Tibial nerve (tissue), 4 donors: ENCODE measurements at regions not wholly inside any gene's neighbourhood (a gene's known extent, or its start where the extent isn't known, plus 50 kb on each side); places are given as distances from the start of the nearest gene placed in this dataset.
"Not testable (repeated sequence)": the region's sequence is repeated elsewhere in the genome, so short reads cannot be mapped to it uniquely, and the experiment has no call there.

ENCODE experiments used
- DNase-seq, 2 donors: peaks; one replicate each; pipeline ENCODE4 v3.0.0-alpha.2; 2019; ENCODE audit warnings: low spot score in 2 of 2
- H3K27ac ChIP-seq, 4 donors: fragments of 200-600 bp; sonication (generic) in 3 of 4; one replicate each; pipeline ENCODE4 v1.5.1; 2017 to 2019; ENCODE audit warnings: mild to moderate bottlenecking in 1 of 4
- H3K27me3 ChIP-seq, 2 donors: fragments of 200-600 bp; sonication (generic) in 1 of 2; one replicate each; pipeline versions ENCODE4 v1.5.1 to v1.6.0; 2017 to 2019
- H3K36me3 ChIP-seq, 3 donors: fragments of 200-600 bp; sonication (generic); one replicate each; pipeline ENCODE4 v1.5.1; 2018 to 2019
- H3K4me1 ChIP-seq, 4 donors: fragments of 200-600 bp; sonication (generic) in 3 of 4; one replicate each; pipeline ENCODE4 v1.5.1; 2017 to 2019
- H3K4me3 ChIP-seq, 4 donors: fragments of 200-600 bp; sonication (generic) in 3 of 4; one replicate each; pipeline ENCODE4 v1.5.1; 2017 to 2019; ENCODE audit warnings: mild to moderate bottlenecking in 1 of 4, moderate library complexity in 1 of 4
- H3K9me3 ChIP-seq, 4 donors: fragments of 200-600 bp; sonication (generic) in 3 of 4; one replicate each; pipeline ENCODE4 v1.5.1; 2017 to 2019
- EP300 ChIP-seq, 2 donors: sonication (generic); formaldehyde crosslinking; IDR thresholded peaks; one replicate each; pipeline ENCODE4 v1.6.1; 2017; ENCODE audit warnings: antibody characterized with exemption in 2 of 2, mild to moderate bottlenecking in 1 of 2
- POLR2A ChIP-seq, 2 donors: fragments of 450-650 bp; IDR thresholded peaks; one replicate each; pipeline ENCODE4 v1.6.1; 2017; ENCODE audit warnings: antibody characterized with exemption in 2 of 2, mild to moderate bottlenecking in 2 of 2, moderate library complexity in 2 of 2
- WGBS, 2 donors: methylation state at CpG; one replicate each; pipeline ENCODE4 v1.1.5; 2018; 5-methylcytosine and 5-hydroxymethylcytosine counted together
- TF ChIP-seq, protein P1 (sequence below), 5 experiments: fragments of 200-600 bp in 3 of 5; fragments of 450-650 bp in 2 of 5; sonication (generic) in 3 of 5; IDR thresholded peaks; one replicate each; pipeline ENCODE4 v1.5.1; 2016 to 2019; ENCODE audit warnings: antibody characterized with exemption in 5 of 5, mild to moderate bottlenecking in 3 of 5, moderate library complexity in 2 of 5

DNA sequence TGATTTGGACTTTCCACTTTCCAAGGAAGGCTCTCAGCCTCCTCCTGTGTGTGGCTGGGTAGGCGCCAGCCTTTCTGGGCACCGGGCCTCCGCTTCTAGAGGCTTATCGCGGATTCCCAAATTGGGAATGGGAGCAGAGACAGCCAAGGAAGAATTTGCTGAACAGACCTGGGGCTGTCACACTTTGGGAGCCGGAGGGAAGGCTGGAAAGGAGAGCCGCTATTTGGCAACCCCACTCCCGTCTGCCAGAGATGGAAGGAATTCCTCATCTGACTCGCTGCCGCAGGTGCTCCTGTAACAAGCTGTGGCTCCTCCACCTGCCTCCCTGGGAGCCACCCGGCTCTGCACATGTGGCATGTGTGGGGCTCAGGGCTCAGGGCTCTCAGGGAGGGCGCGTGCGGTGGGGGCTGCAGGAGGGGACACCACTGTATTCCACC, 50.8 kb upstream of the ECHDC3 start:
- Histone ChIP-seq H3K9me3 (no peaks in the 10 kb centered on the region), H3K4me1 (peaks cover 0 to under 1% (median 0%) of the 10 kb centered on the region in 4 donors), H3K4me3 (no peak overlapping the region), H3K27ac (no peak overlapping the region), H3K27me3 (no peaks in the 10 kb centered on the region), H3K36me3 (no peaks in the 10 kb centered on the region)
- TF ChIP-seq, protein P1, sequence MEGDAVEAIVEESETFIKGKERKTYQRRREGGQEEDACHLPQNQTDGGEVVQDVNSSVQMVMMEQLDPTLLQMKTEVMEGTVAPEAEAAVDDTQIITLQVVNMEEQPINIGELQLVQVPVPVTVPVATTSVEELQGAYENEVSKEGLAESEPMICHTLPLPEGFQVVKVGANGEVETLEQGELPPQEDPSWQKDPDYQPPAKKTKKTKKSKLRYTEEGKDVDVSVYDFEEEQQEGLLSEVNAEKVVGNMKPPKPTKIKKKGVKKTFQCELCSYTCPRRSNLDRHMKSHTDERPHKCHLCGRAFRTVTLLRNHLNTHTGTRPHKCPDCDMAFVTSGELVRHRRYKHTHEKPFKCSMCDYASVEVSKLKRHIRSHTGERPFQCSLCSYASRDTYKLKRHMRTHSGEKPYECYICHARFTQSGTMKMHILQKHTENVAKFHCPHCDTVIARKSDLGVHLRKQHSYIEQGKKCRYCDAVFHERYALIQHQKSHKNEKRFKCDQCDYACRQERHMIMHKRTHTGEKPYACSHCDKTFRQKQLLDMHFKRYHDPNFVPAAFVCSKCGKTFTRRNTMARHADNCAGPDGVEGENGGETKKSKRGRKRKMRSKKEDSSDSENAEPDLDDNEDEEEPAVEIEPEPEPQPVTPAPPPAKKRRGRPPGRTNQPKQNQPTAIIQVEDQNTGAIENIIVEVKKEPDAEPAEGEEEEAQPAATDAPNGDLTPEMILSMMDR (IDR thresholded peaks at IDR 0.05), result no peak
- TF ChIP-seq EP300 (IDR thresholded peaks at IDR 0.05) (no peak), POLR2A (IDR thresholded peaks at IDR 0.05) (no peak)
- DNase-seq, result no peak
- WGBS, 2 donors, result 83 to 91% methylated on average over 13 to 14 of the region's 14 CpGs

DNA sequence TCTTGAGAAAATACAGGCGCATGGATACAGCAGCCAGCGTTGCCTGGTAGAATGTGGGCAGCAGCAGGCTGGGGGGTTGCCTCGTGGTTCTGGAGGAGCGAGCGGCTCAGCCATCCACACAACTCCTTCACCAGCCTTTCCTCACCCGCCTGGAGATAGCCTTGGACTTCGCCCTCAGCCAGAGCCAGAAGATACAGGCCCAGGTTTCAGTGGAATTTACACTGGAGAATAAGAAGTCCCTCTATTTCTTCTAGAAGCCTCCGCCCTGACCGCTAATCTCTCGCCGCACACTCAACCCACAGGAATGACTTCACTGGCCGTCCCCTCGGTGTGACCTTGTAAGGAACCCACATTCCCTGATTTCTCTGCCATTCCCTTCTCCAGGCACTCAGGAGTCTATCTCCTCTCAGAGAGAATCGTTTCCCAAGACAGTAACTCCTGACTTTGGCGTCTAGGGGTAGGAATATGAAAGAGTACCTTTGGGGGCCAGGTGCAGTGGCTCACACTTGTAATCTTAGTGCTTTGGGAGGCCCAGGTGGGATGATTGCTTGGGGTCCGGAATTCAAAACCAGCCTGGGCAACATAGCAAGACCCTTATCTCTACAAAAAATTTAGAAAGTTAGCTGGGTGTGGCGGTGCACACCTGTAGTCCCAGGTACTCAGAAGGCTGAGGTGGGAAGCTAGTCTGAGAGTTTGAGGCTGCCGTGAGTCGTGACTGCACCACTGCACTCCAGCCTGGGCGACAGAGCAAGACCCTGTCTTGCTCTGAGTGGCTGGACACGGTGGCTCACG, 52.0 kb upstream of the ECHDC3 start:
- H3K9me3 ChIP-seq, result no peaks in the 10 kb centered on the region
- H3K27ac ChIP-seq, result no peak overlapping the region
- TF ChIP-seq POLR2A (IDR thresholded peaks at IDR 0.05) (no peak), EP300 (IDR thresholded peaks at IDR 0.05) (no peak)
- TF ChIP-seq, protein P1 (IDR thresholded peaks at IDR 0.05), result no peak
- no peak for DNase-seq
- no peaks in the 10 kb centered on the region for H3K36me3 ChIP-seq
- no peaks in the 10 kb centered on the region for H3K27me3 ChIP-seq
- no peak overlapping the region for H3K4me3 ChIP-seq
- 95% methylated on average over 22 of the region's 22 CpGs for WGBS, 2 donors
- H3K4me1 ChIP-seq, result peaks cover 0 to 12% (median 6%) of the 10 kb centered on the region in 4 donors

DNA sequence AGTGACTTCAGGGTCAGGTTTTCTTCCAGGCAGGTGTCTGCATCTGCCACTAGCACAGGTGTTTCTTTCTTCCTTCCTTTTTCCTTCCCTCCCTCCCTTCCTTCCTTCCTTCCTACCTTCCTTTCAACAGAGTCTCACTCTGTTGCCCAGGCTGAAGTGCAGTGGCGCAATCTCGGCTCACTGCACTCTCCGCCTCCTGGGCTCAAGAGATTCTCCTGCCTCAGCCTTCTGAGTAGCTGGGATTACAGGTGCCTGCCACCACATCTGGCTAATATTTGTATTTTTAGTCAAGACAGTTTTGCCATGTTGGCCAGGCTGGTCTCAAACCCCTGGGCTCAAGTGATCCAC, 53.8 kb upstream of the ECHDC3 start:
- H3K36me3 ChIP-seq, DNase-seq, H3K9me3 ChIP-seq, H3K27me3 ChIP-seq, H3K27ac ChIP-seq, H3K4me3 ChIP-seq: not testable (repeated sequence)
- peaks cover 0 to 22% (median 11%) of the 10 kb centered on the region in 4 donors for H3K4me1 ChIP-seq
- WGBS, 2 donors, result 96% methylated on average over 3 of the region's 3 CpGs

DNA sequence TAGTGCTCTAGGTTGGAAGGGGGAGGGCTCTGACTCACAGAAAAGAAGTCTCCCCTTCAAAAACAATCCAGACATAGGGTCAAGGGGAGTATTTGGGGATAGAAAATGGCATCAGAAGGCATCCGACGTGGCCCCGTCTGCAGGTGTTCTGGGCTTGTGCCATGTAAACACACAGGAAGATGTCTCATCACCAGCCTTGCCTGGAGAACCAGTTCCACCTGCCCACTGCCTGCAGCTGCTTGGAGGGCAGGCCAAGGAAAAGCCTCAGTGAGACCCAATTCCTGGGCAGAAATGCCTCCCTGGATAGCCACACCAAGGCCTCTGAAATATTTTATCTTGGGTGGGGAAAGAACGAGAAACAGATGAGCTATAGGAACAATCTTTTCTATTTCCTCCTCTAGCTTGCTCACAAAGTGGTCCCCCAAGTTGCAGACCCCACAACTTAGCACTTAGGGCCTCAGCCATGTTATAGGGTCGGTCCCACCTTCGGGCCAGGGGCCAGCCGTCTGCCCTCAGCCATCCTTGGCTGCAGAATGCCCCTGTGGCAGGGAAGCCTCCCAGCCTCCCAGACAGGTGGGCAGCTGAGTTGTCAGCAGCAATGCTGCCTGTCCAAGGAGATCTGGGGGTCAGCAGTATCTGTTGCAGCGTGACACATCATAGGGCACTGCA, 54.3 kb upstream of the ECHDC3 start:
- Histone ChIP-seq H3K27ac (no peak overlapping the region), H3K27me3 (no peaks in the 10 kb centered on the region), H3K36me3 (no peaks in the 10 kb centered on the region), H3K4me3 (no peak overlapping the region), H3K9me3 (no peaks in the 10 kb centered on the region), H3K4me1 (peaks cover 0 to 27% (median 11%) of the 10 kb centered on the region in 4 donors)
- no peak for DNase-seq
- 86 to 94% methylated on average over 8 of the region's 8 CpGs for WGBS, 2 donors
- TF ChIP-seq, protein P1 (IDR thresholded peaks at IDR 0.05), result no peak
- no peak for TF ChIP-seq POLR2A (IDR thresholded peaks at IDR 0.05)
- no peak for TF ChIP-seq EP300 (IDR thresholded peaks at IDR 0.05)

DNA sequence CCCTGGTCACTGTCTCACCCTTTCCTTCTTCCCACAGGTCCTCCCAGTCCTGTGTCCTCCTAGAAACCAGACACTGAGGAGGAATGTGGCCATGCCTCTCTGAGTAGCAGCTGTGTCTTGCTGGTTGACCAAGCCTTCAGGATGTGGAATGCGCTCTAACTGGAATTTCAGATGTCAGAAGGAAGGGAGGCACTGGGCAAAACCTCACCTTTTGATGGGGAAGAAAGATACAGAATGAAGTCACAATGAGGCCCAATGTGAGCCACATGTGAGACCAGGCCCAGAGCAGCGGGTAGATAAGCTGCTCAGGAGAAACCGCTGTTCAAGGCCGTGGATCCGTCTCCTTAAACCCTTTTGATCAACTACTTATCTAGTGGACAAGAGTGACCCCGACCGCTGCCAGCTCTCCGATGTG, 54.8 kb upstream of the ECHDC3 start:
- H3K4me1 ChIP-seq, result peaks cover 0 to 27% (median 11%) of the 10 kb centered on the region in 4 donors
- no peak overlapping the region for H3K27ac ChIP-seq
- no peaks in the 10 kb centered on the region for H3K36me3 ChIP-seq
- 93 to 97% methylated on average over 8 of the region's 8 CpGs for WGBS, 2 donors
- no peaks in the 10 kb centered on the region for H3K27me3 ChIP-seq
- no peak overlapping the region for H3K4me3 ChIP-seq
- H3K9me3 ChIP-seq, result no peaks in the 10 kb centered on the region
- TF ChIP-seq, protein P1 (IDR thresholded peaks at IDR 0.05), result no peak
- TF ChIP-seq EP300 (IDR thresholded peaks at IDR 0.05), result no peak
- TF ChIP-seq POLR2A (IDR thresholded peaks at IDR 0.05), result no peak
- no peak for DNase-seq
